ENCODE measurements at regions not wholly inside any gene's neighbourhood (a gene's known extent, or its start where the extent isn't known, plus 50 kb on each side); places are given as distances from the start of the nearest gene placed in this dataset.

GRCh38 chr4:156456830-156457229 is 503.2 kb upstream of the CTSO start:
- no peak for TF ChIP-seq CTCF (IDR thresholded peaks at IDR 0.05)
- no peak for TF ChIP-seq POLR2AphosphoS5 (IDR thresholded peaks at IDR 0.05)
- TF ChIP-seq EP300 (IDR thresholded peaks at IDR 0.05) = no peak
- no peak for TF ChIP-seq POLR2A (IDR thresholded peaks at IDR 0.05)

Measured in sigmoid colon (tissue), 4 donors.